ENCODE measurements at regions not wholly inside any gene's neighbourhood (a gene's known extent, or its start where the extent isn't known, plus 50 kb on each side); places are given as distances from the start of the nearest gene placed in this dataset.

GRCh38 chr3:25289156-25289555 lies 138.9 kb upstream of the RARB start:
- TF ChIP-seq CTCF (IDR thresholded peaks at IDR 0.05) (no peak), POLR2A (IDR thresholded peaks at IDR 0.05) (no peak)
